Femur (tissue), 1 donor: ENCODE measurements at regions not wholly inside any gene's neighbourhood (a gene's known extent, or its start where the extent isn't known, plus 50 kb on each side); places are given as distances from the start of the nearest gene placed in this dataset.

Experiments
- DNase-seq: peaks from one replicate; pipeline ENCODE4 v3.0.0-alpha.2; 2017

DNA sequence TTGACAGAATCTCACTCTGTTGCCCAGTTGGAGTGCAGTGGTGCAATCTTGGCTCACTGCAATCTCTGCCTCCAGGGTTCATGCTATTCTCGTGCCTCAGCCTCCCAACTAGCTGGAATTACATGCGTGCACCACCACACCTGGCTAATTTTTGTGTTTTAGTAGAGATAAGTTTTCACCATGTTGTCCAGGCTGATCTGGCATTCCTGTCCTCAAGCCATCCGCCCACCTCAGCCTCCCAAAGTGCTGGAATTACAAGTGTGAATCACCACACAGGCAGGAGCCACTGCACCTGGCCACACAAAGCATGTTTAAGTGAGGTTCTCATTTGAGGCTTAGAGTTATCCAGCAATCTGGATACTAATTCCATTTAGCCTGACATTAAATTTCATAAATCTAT is 180.9 kb upstream of the GRID2 start:
- DNase-seq: no peak

DNA sequence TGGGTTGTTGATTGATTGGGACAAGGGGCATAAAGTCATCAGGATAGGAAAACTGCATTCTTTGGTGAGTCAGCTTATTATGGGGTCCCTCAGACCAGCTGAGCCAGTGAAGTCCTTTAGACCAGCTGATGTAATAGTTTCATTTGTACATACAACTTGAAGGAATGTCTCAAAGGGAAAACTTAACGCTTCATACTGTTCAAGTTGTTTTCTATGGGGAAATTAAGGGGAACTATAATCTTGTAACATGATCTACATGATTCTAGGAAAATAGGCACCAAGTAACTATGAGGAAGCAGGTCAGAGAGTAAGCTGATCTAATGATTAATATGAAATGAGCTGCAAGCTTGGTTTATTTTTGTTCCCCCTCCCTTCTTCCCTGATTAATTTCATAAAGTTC is 175.1 kb upstream of the GRID2 start:
- no peak for DNase-seq

DNA sequence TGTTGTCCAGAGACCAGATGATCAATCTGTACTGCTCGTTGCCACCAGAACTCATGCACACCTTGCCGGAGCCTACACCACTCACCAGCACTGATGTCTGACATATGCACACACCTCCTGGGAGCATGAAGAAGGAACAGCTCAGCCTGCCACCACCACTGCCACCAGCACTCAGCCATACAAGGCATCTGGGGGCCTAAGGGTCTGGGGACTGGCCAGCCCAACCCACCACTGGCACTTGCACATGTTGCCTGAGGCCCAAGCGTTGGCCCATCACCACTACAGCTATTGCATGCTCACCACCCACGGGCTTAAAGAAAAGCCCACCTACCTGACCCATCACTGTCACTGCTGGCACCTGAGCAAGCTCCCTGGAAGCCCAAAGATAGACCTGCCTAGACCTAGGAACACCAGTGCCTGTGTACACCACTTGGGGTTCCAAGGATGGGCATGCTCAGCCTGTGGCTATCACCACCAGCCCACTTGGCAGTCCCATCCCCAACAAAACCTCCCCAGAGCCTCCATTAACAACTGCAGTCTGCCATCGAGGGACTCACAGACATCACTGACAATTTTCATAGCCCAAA is 174.3 kb upstream of the GRID2 start:
- DNase-seq: no peak

DNA sequence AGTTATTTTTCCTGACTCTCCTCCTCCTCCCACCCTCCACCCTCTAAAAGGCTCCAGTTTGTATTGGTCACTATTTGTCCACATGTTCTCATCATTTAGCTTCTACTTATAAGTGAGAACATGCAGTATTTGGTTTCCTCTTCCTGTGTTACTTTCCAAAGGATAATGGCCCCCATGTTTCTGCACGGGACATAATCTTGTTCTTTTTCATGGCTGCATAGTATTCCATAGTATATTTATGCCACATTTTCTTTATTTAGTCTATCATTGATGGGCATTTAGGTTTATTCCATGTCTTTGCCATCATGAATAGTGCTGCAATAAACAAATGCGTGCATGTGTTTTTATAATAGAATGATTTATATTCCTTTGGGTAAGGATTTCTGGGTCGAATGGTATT is 167.3 kb upstream of the GRID2 start:
- no peak for DNase-seq

DNA sequence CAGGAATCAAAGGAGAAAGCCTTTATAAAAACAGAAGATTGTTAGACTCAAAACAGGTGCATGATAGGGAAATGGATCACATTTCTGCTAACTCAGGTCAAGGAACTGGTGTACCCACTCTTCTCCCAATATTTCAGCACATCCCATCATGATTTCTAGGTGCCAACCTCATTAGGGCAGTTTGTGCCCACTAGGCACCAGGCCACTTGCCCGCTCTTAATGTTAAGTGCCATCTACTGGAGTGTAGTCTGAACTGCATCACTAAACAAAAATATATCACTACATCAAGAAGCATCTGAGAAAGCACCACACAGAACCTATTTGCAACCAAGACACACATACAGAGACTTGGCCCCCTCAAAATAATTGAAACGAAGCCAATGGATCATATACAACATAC is 140.4 kb upstream of the GRID2 start:
- DNase-seq: no peak

DNA sequence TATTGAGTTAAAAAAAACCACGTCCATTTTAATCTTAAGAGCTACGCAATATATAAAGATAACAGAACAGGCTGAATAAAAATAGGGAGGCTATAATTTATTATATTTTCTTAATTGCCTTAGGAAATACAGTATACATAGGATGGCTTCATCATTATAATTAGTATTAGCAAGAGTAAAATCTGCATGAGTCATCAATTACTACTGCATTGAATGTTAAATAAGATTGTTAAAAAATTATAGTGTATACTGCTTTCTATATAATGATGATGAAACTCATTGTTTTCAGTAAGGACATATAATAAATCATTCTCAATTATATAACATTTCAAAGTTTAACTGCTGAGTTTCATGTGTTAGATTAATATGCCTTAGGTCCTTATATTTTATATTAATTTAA is 133.4 kb upstream of the GRID2 start:
- no peak for DNase-seq

DNA sequence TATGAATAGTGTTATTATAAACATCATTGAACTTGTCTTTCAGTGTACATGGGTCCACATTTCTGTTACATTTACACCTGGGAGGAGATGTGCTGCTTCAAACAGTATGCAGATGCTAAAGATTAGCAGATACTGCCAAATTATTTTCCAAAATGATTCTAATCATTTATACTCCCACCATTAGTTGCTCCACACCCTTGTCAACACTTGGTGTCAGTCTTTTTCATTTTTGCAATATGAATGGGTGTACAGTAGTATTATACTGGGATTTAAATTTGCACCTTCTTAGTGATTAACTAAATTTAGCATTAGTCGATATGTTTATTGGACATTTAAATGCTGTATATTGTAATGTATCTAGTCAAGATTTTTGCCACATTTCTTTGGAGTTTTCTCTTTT is 131.6 kb upstream of the GRID2 start:
- no peak for DNase-seq

DNA sequence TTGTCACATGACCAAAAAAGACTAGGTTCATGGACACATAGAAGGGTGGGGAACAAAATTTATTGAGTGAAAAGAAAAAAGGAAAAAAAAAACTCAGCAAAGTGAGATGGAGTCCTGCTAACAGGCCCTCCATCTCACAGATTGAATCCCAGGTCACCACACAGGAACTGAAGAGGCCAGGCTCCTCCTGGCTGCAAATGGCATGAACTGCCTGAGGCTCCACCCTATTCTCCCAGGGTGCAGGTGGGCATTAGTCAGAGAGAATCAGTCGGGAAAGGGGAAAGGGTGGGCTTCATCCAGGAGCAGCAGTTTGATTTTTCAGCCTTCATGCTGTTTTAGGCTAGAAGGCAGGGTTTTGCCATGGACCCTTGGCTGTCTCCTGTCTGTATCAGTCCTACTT is 128.5 kb upstream of the GRID2 start:
- no peak for DNase-seq

DNA sequence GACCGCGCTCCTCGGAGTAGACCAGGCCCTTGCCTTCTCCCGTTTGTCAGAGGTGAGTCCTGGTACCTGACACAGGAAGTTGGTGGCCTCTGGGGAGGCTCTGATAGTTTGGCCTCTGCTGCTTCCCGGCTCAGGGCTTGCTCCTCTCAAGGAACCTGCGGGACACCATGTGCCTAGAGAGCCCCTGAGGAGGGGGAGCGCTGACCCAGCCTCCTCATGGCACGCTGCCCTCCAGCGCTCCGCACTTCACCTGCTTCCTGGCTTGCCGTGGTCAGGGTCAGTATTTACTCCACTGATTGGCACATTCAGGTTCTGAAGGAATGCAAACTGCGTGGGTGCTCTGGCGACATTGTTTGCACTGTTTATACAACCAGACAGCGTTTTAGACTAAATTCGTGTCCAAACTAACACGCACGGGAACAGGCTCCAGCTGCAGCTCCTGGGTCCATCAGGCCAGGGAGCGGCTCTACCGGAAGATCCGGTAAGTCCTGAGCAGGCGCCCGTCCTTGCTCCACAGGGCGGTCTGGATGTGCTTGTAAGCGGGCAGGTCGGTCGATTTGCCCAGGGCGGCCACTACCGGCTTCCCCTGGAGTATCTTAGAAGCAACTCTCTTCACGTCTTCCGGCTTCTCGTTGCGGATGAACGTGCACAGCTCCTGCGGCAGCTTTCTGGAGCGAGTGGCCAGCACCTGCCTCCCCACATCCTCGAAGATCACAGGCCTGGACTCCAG is 121.6 kb upstream of the GRID2 start:
- DNase-seq: no peak

DNA sequence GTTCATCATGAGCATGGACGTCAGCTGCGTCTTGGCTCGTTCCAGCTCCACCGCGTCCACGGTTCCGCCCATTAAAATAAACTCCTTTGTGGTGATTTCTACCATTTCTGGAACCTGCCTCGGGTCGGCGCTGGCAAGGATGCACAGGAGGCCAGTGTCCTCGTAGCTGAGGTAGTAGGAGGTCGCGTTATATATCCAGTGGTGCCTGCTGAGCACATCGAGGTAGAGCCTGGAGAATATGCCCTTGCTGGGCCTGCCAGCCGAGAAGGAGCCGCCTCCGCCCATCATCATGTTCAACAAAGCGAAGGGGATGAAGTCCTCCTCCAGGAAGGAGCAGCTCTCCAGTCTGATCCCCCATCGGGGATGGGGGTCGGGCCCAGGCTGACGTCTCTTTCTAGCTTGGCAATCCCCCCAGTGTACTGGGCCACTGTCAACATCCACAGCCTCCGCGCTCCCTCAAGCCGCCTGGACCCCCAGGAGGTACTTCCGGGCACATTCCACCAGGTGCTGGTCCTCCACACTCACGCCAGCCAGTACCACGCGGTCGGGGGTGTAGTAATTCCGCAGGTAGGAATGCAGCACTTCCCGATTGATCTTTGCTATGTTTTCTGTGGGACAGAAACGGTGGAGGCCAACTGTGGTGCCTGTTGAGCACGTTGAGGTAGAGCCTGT is 120.9 kb upstream of the GRID2 start:
- no peak for DNase-seq

DNA sequence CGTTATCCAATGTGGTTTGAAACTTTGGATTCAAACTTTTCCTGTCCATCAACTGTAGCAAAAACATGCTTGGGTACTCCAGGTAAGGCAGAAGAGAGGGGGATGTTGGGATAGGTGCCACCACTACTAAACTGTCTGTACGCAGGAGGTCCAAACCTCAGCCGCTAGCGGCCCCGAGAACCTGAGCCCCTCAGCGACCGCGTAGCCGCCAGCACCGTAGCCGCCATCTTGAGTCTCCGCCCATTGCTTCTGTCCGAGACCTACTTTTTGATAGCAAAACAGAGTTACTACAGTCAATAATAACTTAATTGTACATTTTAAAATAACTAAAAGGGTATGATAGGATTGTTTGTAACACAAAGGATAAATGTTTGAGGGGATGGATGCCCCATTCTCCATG is 119.9 kb upstream of the GRID2 start:
- DNase-seq: no peak

DNA sequence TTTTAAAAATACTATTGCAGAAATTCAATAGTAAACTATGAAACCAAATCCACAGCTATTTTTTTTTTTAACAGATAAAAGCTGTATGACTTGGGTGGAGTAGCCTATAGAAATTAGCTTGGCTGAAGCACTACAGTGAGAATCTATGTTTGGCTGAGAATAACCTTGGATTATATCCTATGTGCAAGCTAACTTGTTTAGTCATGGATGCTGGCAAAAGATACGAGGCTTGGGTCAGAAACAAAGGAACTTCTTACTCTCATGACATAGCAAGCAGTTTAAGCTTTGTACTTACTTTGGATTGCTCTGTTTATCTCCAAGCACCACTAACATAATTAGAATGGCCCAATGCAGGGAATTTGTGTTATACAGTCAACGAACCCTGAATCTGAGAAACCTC is 119.2 kb upstream of the GRID2 start:
- DNase-seq: no peak

DNA sequence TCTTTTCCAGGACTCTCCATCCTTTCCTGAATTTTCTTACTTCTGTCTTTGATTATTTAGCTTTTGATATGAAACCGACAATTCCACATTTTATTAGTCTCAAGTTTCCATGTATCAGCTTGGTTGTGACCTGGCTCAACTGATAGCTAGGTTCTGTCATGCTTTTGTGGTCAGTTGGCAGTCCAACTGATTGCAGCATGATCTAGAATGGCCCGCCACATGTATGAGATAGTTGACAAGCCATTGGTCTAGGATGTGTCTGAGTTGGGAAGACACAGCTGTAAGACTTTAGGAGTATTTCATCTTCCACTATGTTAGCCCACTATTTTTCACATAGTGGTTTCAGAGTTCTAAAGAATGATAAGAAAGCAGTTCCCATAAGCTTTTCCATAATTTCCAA is 117.5 kb upstream of the GRID2 start:
- no peak for DNase-seq

DNA sequence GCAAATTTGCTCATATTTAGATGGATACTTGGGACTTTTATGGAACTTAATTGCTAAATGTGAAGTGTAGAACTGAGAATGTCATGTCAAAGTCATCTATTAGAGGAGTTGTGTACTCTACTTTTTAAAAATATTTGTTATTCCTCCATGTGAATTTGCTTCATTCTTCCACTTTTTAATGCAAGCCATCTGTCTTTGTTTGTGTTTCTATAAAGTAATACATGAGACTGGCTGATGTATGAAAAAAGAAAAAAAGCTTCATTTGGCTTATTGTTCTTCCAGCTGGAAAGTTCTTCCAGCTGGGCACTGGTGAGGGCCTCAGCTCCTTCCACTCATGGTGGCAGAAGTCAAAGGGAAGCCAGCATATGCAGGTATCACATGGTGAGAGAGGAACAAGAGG is 114.6 kb upstream of the GRID2 start:
- DNase-seq: no peak

DNA sequence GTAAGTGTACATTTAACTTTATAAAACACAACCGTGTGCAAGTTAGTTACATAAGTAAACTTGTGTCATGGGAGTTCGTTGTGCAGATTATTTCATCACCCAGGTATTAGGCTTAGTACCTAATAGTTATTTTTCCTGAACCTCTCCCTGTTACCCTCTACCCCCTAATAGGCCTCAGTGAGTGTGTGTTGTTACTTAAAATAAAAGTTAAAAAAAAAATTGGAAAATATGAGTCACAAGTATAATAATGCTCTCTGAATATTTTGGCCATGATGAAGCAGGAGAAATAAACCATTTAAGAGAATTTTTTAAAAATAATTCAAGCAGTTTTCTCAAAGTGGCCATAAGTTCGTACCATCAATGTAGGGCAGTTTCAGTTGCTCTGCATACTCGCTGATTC is 105.1 kb upstream of the GRID2 start:
- DNase-seq: no peak

DNA sequence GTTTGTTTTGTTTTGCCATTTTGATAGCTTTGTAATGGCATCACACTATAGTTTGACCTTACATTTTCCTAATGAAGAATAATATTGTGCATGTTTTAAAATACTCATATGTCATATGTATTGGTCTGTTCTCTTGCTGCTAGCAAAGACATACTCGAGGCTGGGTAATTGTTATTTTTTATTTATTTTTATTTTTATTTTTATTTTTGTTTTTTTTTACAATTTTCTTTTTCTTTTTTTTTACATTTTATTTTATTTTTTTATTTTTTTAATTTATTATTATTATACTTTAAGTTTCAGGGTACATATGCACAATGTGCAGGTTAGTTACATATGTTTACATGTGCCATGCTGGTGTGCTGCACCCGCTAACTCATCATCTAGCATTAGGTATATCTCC is 104.6 kb upstream of the GRID2 start:
- no peak for DNase-seq

DNA sequence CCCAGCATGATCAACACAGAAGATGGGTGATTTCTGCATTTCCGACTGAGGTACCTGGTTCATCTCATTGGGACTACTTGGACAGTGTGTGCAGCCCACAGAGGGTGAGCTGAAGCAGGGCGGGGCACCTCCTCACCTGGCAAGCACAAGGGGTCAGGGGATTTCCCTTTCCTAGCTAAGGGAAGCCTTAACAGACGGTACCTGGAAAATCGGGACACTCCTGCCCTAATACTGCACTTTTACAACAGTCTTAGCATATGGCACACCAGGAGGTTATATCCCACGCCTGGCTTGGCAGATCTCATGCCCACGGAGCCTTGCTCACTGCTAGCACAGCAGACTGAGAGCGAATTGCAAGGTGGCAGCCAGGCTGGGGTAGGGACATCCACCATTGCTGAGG is 92.9 kb upstream of the GRID2 start:
- no peak for DNase-seq

DNA sequence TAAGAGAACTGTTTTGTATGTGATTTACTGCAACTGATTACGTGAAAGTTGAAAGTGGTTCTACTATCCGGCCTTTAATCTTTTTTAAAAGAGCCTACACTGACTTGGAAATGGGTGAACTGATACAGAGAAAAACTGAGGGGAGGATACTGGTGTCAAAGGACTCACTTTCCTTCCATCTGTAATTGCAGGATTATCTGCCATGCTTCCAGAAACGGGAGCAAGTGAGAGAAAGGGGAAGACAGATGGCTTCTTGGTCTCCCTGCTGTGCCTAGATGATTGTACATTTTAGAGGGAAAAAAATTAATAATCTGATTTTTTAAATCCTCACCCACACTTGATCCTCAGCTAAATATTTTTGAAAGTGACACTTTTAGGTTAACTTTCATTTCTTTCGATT is 88.3 kb upstream of the GRID2 start:
- DNase-seq: no peak

DNA sequence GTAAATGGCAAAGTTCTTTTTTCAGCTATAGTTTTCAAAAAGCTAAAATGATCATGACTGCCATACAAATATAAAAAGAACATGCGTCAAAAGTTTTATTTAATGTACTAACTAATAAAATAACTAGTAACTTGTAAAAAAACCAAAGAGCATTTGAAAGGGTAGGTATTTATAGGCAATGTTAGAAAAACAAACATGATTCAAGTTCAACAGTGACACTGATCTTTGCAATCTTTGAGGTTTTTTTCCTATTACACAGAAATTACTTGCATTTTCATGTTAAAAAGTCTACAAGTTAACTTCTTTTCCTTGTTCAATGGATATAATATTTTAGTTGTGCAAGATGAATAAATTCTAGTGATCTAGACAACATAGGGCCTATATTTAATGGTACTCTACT is 72.3 kb upstream of the GRID2 start:
- DNase-seq: no peak

DNA sequence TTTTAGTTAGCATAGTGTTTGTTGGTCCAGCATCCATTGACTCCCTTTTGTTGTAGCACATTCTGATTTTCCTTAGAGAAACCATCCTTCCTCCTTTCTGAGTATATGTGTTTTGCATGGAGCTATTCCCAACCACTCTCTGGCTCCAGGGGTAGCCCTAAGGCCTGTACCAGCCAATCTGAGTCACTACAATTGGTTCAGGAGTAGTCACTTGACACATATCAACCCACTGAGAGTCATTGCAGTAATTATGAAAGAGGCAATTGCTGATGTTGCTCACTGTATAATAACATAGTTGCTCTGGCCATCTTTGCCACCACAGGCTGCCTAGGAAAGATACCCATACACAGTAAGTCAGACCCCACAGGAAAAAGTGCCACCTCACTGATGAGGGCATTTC is 71.2 kb upstream of the GRID2 start:
- no peak for DNase-seq

DNA sequence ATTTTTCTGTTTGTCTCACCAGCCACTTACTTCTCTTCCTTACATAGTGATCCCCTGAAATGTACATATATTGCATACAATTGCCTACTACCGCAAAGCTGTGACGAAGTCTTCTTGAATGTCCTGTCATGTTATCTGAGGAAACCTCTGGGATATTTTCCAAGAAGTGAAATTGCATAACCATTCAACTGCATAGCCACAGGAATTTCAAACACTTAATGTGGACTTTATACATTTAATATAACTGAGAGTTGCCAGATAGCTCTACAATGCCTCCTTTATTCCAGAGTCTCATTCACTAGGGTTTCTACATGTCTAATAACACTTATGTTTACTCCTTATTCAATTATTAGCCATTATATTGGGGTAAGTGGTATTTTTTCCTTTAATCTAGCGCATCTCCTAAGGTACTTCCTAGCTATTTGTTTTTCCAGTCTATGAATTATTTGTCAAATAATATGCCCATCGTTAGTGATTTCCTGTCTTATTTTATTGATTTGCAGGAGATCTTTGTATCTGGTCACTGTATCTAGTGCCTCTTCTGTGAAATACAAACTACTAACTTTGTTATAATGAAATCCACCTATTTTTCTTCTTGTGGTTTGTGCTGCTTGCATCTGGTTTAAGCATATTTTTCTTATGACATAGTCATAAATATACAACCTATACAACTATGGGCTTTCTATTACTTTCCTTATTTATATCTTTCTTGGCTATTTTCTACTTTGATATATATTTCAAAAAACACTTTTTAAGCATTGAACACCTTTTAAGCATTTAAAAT is 69.2 kb upstream of the GRID2 start:
- DNase-seq: no peak

DNA sequence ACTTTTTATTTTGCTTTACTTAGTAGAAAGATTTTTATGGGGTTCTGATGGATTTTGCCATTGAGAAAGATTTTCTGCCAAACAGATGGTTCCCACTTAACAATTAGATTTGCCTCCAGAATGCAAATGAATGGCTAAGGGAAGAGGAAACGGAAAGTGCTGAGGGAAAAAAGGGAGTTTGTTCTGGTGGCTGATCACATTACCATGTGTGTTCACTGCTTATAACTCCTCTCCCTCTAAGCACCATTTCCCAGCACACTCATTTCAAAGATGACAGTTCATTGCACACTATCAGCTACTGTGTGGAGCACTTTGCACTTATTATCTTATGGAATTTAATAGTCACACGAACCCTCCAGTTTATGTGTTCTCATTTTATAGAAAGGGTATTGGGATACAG is 68.0 kb upstream of the GRID2 start:
- no peak for DNase-seq

DNA sequence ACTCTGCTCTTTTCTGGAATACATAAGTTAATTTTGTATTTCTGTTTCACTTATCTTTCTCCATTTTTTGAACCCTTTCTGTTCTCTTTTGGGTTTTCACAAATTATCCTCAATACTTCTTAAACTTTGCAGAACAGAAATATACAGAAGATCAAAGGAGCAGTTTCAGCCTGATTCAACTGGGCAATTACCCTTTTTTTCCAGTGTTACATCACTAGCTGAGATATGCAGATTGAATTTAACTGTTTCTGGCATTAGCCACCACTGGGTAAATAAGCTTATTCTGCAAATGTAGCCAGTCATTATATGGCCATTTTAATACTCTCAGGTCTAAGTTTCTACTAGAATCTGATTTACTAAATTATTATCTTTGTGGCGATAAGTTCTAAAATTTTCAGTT is 66.9 kb upstream of the GRID2 start:
- DNase-seq: no peak

DNA sequence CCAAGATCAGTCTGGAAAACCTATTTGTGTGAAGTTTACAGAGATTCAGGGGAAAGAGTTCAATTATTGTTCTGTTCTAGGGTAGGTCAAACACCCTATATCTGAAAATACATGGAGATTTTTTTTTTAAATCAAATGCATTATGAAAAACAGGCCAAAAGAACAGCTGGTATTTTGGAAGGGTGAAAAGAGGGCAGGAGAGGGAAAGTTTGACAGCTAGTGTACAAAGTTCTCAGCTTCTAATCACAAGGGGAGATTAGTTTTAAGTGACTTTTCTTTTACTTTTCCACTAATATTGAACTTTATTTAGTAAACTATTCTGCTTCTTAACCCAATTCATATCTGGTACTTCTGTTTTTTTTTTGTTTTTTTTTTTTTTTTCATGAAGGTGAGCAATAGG is 66.2 kb upstream of the GRID2 start:
- no peak for DNase-seq
